NB4 (cell line): ENCODE measurements at regions not wholly inside any gene's neighbourhood (a gene's known extent, or its start where the extent isn't known, plus 50 kb on each side); places are given as distances from the start of the nearest gene placed in this dataset.

ENCODE experiments used
- MYC ChIP-seq: IDR thresholded peaks from 2 replicates; pipeline ENCODE4 v1.6.1; 2011; ENCODE audit warnings: low read depth, low read length
- POLR2A ChIP-seq: IDR thresholded peaks from 2 replicates; pipeline ENCODE4 v1.6.1; 2011; ENCODE audit warnings: mild to moderate bottlenecking; ENCODE audit not compliant: insufficient read length; ENCODE audit errors: extremely low read depth
- TF ChIP-seq, protein P1 (sequence below): IDR thresholded peaks from one replicate; pipeline ENCODE4 v1.5.1; 2012; ENCODE audit warnings: low read depth, low read length
- TF ChIP-seq, protein P2 (sequence below): IDR thresholded peaks from 2 replicates; pipeline ENCODE4 v1.6.1; 2011; ENCODE audit warnings: low read depth, low read length

GRCh38 chr11:11152877-11153276 is 200.2 kb downstream of the CSNK2A3 start:
- TF ChIP-seq POLR2A (no peak), MYC (no peak)
- TF ChIP-seq, protein P1, sequence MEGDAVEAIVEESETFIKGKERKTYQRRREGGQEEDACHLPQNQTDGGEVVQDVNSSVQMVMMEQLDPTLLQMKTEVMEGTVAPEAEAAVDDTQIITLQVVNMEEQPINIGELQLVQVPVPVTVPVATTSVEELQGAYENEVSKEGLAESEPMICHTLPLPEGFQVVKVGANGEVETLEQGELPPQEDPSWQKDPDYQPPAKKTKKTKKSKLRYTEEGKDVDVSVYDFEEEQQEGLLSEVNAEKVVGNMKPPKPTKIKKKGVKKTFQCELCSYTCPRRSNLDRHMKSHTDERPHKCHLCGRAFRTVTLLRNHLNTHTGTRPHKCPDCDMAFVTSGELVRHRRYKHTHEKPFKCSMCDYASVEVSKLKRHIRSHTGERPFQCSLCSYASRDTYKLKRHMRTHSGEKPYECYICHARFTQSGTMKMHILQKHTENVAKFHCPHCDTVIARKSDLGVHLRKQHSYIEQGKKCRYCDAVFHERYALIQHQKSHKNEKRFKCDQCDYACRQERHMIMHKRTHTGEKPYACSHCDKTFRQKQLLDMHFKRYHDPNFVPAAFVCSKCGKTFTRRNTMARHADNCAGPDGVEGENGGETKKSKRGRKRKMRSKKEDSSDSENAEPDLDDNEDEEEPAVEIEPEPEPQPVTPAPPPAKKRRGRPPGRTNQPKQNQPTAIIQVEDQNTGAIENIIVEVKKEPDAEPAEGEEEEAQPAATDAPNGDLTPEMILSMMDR, result no peak
- TF ChIP-seq, protein P2, sequence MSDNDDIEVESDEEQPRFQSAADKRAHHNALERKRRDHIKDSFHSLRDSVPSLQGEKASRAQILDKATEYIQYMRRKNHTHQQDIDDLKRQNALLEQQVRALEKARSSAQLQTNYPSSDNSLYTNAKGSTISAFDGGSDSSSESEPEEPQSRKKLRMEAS, result no peak
